GM19452 (cell line): ENCODE measurements at regions not wholly inside any gene's neighbourhood (a gene's known extent, or its start where the extent isn't known, plus 50 kb on each side); places are given as distances from the start of the nearest gene placed in this dataset.
"Not testable (repeated sequence)": the region's sequence is repeated elsewhere in the genome, so short reads cannot be mapped to it uniquely, and the experiment has no call there.

ENCODE experiments used
- ATAC-seq: cut with Tn5 transposase; IDR thresholded peaks from one replicate; pipeline ENCODE4 v1.9.1; 2021; ENCODE audit not compliant: unreplicated experiment

DNA sequence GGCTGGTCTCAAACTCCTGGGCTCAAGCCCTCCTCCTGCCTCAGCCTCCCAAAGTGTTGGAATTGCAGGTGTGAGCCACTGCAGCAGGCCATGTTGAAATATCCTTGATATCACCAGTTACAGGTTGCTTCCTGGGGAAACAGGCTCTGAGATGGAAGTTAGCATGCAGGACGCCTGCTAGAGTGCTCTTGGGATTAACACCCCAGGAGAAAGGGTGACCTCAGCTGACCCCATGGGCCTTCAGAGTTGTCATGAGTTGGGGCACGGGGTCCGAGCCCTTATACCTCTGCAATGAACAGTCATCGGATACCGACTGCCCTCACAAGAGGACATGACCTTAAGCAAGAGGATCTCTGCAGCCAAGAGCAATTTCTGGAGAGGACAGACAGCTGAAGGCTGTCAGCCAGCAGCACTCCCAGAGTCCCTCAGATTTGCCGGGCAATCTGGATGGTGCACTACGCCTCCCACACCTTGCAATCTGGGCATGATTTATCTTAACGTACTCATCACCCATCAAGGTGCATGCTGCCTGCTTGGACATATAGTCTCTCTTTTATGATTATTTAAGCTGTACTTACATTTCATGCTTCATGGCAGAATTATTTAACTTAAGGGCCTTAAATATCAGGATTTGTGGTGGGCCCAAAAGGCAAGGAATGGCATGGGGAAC, 134.6 kb downstream of the ADSS2 start:
- no peak for ATAC-seq

DNA sequence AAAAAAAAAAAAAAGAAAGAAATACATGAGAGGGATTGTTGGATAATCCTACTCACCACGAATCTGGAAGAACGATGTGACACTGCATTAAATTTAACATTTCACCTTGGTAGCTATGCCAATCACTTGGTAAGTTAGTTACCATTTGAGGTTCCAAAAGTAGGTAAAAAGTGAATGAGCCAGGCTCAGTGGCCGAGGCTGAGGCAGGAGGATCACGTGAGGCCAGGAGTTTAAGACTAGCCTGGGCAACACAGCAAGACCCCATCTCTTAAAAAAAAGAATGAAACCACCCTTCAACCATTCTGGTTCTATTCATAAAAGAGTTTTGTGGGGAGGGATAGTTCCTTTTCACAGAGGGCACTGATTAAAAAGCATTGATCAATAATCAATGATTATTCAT, 133.6 kb downstream of the ADSS2 start:
- ATAC-seq = no peak

- ATAC-seq = no peak
These were observed 133.2 kb downstream of the ADSS2 start for GRCh38 chr1:244318512-244318911.

- ATAC-seq = peak; percentile 74
These were observed 132.2 kb downstream of the ADSS2 start for GRCh38 chr1:244319283-244320132.

- no peak for ATAC-seq
These were observed 129.5 kb downstream of the ADSS2 start for GRCh38 chr1:244322181-244322580.

DNA sequence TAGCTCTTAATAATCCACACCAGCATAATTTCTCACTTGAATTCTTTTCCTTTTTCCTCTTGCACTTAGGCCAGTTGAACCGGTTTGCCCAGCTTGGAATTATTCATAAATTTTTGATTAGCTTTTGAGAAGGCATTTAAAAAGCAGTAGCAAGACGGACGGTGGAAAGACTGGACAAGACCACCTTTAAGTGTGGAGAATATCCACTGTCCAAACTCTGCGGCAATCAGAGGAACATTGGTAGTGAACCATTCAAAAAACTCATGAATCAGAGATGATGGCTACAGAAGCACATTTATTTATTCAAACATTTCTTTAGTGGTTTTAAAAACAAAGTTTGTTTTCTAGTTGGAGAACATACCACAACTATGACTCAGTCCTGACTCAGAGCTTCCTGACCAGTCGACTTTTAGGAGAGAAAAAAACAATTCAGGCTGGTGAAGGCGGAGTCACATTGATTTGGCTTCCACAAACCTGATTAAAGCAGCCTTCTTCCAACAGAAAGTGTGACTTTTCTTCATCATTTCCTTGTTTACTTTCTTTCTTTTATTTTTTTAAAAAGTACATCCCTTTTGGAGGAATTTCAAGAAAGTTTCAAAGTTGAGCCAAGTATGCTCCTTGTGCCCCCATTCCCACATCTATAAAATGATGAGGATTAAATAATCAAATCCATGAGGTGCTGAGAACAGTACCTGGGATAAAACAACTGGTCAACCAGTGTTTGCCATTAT, 128.8 kb downstream of the ADSS2 start:
- no peak for ATAC-seq

DNA sequence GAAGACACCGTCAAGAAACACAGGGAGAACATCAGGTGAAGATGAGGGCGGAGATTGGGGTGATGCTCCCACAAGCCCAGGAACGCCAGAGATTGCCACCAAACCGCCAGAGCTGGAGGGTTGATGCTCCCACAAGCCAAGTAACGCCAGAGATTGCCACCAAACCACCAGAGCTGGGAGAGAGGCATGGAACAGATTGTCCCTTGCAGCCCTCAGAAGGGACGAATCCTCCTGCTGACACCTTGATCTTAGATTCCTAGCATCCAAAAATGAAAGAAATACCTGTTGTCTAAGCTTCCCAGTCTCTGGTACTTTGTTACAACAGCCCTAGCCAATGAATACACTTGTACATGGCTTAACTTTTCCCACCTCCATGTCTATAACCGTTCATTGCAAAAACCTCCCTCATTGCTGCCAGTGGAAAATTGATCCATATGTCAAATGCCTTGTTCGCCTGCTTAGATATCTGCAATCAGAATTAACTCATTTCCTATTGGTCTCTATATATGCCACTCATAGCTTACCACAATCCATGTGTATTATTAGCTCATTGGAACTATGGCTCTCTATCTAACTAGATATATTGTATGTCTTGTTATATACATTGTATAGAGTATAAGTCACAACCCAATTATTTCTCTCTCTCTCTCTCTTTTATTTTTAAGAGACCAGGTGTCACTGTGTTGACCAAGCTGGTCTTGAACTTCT, 127.4 kb downstream of the ADSS2 start:
- ATAC-seq = no peak

GRCh38 chr1:244325056-244325758, 126.5 kb downstream of the ADSS2 start:
- peak; percentile 75 for ATAC-seq

GRCh38 chr1:244326757-244327156, 125.0 kb downstream of the ADSS2 start:
- ATAC-seq = no peak

- ATAC-seq = no peak
These were observed 124.2 kb downstream of the ADSS2 start for GRCh38 chr1:244327533-244327932.

DNA sequence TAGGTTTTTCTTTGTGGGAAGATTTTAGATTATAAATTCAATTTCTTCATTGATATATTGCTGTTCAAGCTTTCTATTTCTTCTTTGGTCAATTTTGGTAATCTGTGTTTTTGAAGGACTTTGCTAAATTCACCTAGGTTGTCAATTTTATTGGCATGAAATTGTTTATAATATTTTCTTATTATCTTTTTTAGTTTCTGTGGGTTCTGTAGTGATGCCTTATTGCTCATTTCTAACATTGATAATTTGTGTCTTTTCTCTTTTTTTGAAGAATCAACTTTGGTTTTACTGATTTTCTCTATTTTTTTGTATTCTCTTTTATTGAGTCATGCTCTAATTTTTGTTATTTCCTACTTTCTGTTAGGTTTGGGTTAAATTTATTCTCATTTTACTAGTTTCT, 123.2 kb downstream of the ADSS2 start:
- ATAC-seq = no peak

DNA sequence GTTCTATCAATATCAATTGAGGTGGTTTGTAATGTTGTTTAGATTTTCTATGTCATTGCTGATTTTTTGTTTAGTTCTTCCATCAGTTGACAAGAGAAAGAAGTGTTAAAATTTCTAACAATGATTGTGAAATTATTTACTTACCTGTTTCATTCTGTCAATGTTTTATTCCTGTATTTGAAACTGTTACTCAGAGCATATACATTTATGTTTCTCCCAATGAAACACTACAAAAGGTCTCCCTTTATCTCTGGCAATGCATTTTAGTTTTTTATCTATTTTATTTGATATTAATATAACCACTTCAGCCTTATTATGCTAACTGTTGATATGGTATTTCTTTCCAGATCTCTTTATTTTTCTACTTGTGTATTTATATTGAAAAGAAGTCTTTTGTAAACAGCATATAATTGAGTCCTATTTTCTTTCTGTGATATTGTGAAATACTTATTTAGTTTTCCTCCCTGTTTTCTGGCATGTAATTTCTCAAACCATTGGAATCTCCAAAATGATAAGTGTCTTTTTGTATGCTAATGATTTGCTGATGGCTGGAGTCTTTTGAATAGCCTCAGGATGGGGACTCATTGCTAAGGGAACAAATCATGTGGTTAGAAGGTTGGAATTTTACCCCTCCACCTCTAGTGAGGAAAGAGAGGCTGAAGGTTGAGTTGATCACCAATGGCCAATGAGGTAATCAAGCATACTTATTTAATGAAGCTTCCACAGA, 122.0 kb downstream of the ADSS2 start:
- no peak for ATAC-seq

DNA sequence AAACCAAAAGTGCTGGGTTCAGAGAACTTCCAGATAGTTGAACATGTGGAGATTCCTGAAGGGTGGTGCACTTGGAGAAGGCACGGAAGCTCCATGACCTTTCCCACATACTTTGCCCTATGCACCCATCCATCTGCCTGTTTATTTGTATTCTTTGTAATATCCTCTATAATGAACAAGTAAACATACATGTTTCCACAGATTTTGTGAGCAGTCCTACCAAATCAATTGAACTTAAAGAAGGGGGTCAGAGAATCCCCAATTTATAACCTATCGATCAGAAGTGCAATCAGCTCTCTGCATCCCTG, 121.4 kb downstream of the ADSS2 start:
- no peak for ATAC-seq

DNA sequence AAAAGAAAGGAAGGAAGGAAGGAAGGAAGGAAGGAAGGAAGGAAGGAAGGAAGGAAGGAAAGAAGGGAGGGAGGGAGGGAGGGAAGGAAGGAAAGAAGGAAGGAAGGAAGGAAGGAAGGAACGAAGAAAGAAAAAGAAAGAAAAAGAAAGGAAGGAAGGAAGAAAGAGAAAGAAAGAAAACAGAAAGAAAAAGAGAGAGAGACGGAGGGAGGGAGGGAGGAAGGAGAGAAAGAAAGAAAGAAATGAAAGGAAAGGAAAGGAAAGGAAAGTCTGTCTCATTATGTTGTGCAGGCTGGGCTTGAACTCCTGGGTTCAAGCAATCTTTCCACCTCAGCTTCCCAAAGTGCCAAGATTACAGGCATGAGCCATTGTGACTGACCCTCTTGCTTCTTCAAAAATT, 118.9 kb downstream of the ADSS2 start:
- ATAC-seq = not testable (repeated sequence)

DNA sequence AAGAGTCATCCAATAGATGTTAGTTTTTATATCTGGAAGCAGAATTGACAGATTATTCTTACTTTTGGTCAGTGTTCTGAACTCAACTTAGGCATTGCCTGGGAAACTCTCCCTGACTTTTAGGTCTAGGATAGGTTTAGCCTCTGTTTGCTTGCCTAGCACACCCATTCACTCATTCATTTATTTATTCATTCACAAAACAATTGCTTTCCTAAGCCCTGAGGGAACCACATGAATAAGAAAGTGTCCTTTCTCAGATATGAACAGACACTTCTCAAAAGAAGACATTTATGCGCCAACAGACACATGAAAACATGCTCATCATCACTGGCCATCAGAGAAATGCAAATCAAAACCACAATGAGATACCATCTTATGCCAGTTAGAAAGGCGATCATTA, 117.4 kb downstream of the ADSS2 start:
- not testable (repeated sequence) for ATAC-seq

GRCh38 chr1:244334842-244335241, 116.9 kb downstream of the ADSS2 start:
- not testable (repeated sequence) for ATAC-seq

- no peak for ATAC-seq
These were observed 116.3 kb downstream of the ADSS2 start for GRCh38 chr1:244335456-244335855.

GRCh38 chr1:244336232-244336899, 115.3 kb downstream of the ADSS2 start:
- no peak for ATAC-seq

GRCh38 chr1:244337839-244338238, 113.9 kb downstream of the ADSS2 start:
- ATAC-seq = no peak
